DOHH2 (cell line): ENCODE measurements at regions not wholly inside any gene's neighbourhood (a gene's known extent, or its start where the extent isn't known, plus 50 kb on each side); places are given as distances from the start of the nearest gene placed in this dataset.

Experiments
- H3F3A ChIP-seq: fragments of 200-600 bp; sonication (generic), shearing (Covaris generic); 2 replicates; pipeline ENCODE4 v1.6.0; 2016; ENCODE audit warnings: antibody characterized with exemption, mild to moderate bottlenecking; ENCODE audit not compliant: control insufficient read depth, insufficient read depth
- H3K27ac ChIP-seq: fragments of 200-600 bp; sonication (generic); 2 replicates; pipeline ENCODE4 v1.5.1; 2014; ENCODE audit warnings: low read depth, mild to moderate bottlenecking, low read length, moderate library complexity
- H3K27me3 ChIP-seq: fragments of 200-600 bp; sonication (generic); 2 replicates; pipeline ENCODE4 v1.6.1; 2014; ENCODE audit warnings: mild to moderate bottlenecking, low read length, mixed read lengths; ENCODE audit not compliant: control insufficient read depth
- H3K36me3 ChIP-seq: fragments of 200-600 bp; sonication (generic); 2 replicates; pipeline ENCODE4 v1.6.1; 2014; ENCODE audit warnings: mild to moderate bottlenecking, low read length, moderate library complexity, mixed read lengths; ENCODE audit not compliant: control insufficient read depth
- H3K4me1 ChIP-seq: fragments of 200-600 bp; sonication (generic); 2 replicates; pipeline ENCODE4 v1.6.1; 2014; ENCODE audit warnings: mild to moderate bottlenecking, low read length, mixed read lengths; ENCODE audit not compliant: control insufficient read depth
- H3K4me2 ChIP-seq: fragments of 200-600 bp; sonication (generic); 2 replicates; pipeline ENCODE4 v1.6.0; 2014; ENCODE audit warnings: mild to moderate bottlenecking, low read length, moderate library complexity
- H3K4me3 ChIP-seq: fragments of 200-600 bp; sonication (generic); 2 replicates; pipeline ENCODE4 v1.5.1; 2014; ENCODE audit warnings: mild to moderate bottlenecking, low read length, mixed read lengths
- H3K79me2 ChIP-seq: fragments of 200-600 bp; sonication (generic); 2 replicates; pipeline ENCODE4 v1.6.1; 2014; ENCODE audit warnings: mild to moderate bottlenecking, low read length, mixed read lengths; ENCODE audit not compliant: control insufficient read depth
- H3K9me2 ChIP-seq: fragments of 200-600 bp; sonication (generic); replicated peaks from 2 replicates; pipeline ENCODE4 v1.6.1; 2014; ENCODE audit warnings: mild to moderate bottlenecking, low read length, mixed read lengths; ENCODE audit not compliant: control insufficient read depth
- H3K9me3 ChIP-seq: fragments of 200-600 bp; sonication (generic); 2 replicates; pipeline ENCODE4 v1.6.1; 2014; ENCODE audit warnings: antibody characterized with exemption, low read length, mixed read lengths; ENCODE audit not compliant: control insufficient read depth, insufficient read depth
- H4K20me1 ChIP-seq: fragments of 200-600 bp; sonication (generic); 2 replicates; pipeline ENCODE4 v1.6.0; 2014; ENCODE audit warnings: low read depth, mild to moderate bottlenecking, antibody characterized with exemption, low read length, moderate library complexity; ENCODE audit not compliant: control insufficient read depth, insufficient read depth
- EZH2phosphoT487 ChIP-seq: fragments of 200-600 bp; sonication (generic); IDR thresholded peaks from 2 replicates; pipeline ENCODE4 v1.6.1; 2017; ENCODE audit warnings: borderline replicate concordance, mild to moderate bottlenecking, antibody characterized with exemption, low read length, moderate library complexity, mixed read lengths
- TF ChIP-seq, protein P1 (sequence below): fragments of 200-600 bp; sonication (generic); IDR thresholded peaks from one replicate; pipeline ENCODE4 v1.5.1; 2014; ENCODE audit warnings: antibody characterized with exemption, mild to moderate bottlenecking, low read depth, low read length; ENCODE audit not compliant: poor library complexity, severe bottlenecking

DNA sequence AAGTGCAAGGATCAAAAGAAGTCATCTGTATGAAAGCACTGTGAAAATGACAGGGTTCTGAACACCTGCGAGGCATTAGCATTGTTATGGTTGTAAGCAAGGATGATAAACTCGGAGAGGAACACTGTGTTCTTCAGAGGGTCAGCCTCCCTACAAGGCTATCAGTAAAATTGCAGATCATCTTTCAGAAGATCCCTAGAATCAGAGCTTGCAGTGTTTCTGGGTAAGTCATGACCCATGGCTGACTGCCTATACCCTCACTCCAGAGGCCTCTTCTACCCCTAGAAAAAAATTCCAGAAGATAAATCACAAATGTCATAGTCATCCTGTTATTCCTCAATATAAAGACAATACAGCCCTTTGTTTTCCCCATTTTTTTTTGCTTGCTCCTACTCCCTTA lies 292.6 kb downstream of the DMAC1 start:
- Histone ChIP-seq H4K20me1 (no peaks in the 10 kb centered on the region), H3K4me1 (no peaks in the 10 kb centered on the region), H3K9me3 (no peaks in the 10 kb centered on the region), H3K27me3 (no peaks in the 10 kb centered on the region), H3K36me3 (no peaks in the 10 kb centered on the region), H3K9me2 (no peaks in the 10 kb centered on the region), H3K4me3 (no peak overlapping the region), H3K27ac (no peak overlapping the region), H3K79me2 (no peaks in the 10 kb centered on the region), H3F3A (no peaks in the 10 kb centered on the region), H3K4me2 (no peak overlapping the region)
- TF ChIP-seq EZH2phosphoT487: no peak
- TF ChIP-seq, protein P1, sequence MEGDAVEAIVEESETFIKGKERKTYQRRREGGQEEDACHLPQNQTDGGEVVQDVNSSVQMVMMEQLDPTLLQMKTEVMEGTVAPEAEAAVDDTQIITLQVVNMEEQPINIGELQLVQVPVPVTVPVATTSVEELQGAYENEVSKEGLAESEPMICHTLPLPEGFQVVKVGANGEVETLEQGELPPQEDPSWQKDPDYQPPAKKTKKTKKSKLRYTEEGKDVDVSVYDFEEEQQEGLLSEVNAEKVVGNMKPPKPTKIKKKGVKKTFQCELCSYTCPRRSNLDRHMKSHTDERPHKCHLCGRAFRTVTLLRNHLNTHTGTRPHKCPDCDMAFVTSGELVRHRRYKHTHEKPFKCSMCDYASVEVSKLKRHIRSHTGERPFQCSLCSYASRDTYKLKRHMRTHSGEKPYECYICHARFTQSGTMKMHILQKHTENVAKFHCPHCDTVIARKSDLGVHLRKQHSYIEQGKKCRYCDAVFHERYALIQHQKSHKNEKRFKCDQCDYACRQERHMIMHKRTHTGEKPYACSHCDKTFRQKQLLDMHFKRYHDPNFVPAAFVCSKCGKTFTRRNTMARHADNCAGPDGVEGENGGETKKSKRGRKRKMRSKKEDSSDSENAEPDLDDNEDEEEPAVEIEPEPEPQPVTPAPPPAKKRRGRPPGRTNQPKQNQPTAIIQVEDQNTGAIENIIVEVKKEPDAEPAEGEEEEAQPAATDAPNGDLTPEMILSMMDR: no peak

DNA sequence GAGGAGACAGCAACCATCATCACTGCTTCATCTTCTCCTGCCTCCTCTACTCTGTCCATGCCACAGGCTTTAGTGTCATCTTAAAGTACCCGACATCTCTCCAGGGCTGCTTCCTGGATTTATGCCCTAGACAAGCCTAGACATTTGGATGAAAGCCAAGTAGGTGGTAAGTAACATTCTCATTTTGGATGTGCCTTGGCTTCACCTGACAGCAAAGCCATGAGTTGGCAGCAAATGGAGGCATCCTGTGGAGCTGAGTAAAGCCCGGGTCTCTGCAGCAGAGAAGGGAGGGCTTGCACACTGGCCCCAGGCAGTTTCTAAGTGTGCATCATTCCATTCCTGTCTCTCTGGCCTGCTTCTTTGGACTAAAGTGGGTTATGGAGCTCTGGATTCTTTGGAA lies 299.1 kb downstream of the DMAC1 start:
- H3K4me3 ChIP-seq: no peak overlapping the region
- H3K27ac ChIP-seq: no peak overlapping the region
- H3K9me3 ChIP-seq: no peaks in the 10 kb centered on the region
- H3K36me3 ChIP-seq: no peaks in the 10 kb centered on the region
- no peak for TF ChIP-seq EZH2phosphoT487
- TF ChIP-seq, protein P1: no peak
- H3K27me3 ChIP-seq: no peaks in the 10 kb centered on the region
- H3K79me2 ChIP-seq: no peaks in the 10 kb centered on the region
- no peaks in the 10 kb centered on the region for H3K9me2 ChIP-seq
- H3K4me2 ChIP-seq: no peak overlapping the region
- H3F3A ChIP-seq: no peaks in the 10 kb centered on the region
- H4K20me1 ChIP-seq: no peaks in the 10 kb centered on the region
- H3K4me1 ChIP-seq: no peaks in the 10 kb centered on the region

DNA sequence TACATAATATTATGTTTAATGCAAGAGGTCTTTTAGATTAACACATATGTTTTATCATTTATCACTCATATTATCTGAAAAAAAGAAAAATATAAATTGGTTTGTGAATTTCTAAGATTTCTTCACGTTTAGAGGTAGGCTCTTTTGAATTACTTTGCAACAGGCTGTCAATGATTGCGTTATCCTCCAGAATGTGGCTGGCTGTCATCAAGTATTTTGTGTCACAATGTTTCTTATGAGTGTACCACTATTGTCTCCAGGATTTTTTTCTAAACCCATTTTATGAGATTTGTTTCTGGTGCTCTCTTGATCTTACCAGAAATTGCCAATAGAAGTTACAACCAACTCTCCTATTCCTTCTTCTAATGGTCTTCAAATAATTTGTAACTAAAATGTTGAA lies 307.9 kb downstream of the DMAC1 start:
- TF ChIP-seq EZH2phosphoT487: no peak
- TF ChIP-seq, protein P1: no peak
- H3K9me3 ChIP-seq: no peaks in the 10 kb centered on the region
- H3K9me2 ChIP-seq: no peaks in the 10 kb centered on the region
- no peaks in the 10 kb centered on the region for H3K36me3 ChIP-seq
- no peaks in the 10 kb centered on the region for H4K20me1 ChIP-seq
- no peaks in the 10 kb centered on the region for H3K4me1 ChIP-seq
- no peaks in the 10 kb centered on the region for H3K27me3 ChIP-seq
- no peak overlapping the region for H3K4me3 ChIP-seq
- no peak overlapping the region for H3K4me2 ChIP-seq
- no peak overlapping the region for H3K27ac ChIP-seq
- H3F3A ChIP-seq: no peaks in the 10 kb centered on the region
- no peaks in the 10 kb centered on the region for H3K79me2 ChIP-seq
